ENCODE measurements at regions not wholly inside any gene's neighbourhood (a gene's known extent, or its start where the extent isn't known, plus 50 kb on each side); places are given as distances from the start of the nearest gene placed in this dataset.

DNA sequence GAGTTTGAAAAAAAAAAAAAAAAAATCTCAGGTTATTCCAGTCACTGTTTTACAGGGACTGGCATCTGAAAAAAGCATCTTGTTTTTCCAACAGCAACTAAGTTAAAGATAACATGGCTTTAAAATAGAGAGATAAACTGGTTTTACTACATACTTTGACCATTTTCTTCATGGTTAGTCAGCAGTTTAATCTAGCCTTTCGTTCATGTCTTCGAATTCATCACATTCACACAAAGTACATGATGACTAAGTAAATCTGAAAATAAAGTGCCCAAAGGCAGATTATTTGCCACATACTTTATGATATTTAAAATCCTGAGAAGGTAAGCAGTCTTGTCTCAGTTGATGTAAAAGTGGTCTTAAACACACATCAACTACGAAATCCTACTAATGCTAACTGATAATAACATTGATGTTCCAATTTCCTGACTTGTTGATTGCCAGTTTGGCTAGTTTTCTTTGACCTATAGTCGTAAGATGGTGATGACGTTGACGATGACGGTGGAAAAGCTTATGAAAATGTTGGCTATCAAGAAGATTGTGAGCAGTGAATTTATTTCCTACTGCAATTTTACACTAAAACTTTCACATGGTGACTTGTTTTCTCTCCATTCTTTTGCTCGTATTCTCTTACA is 540.5 kb upstream of the BOD1L1 start:
- no peak overlapping the region for H2BK120ac ChIP-seq (replicated peaks; ENCODE audit: low read depth, low read length)
- no peak overlapping the region for H4K5ac ChIP-seq (ENCODE audit: insufficient read length, low read depth, low read length)
- no peaks in the 10 kb centered on the region for H3K79me2 ChIP-seq (ENCODE audit: control insufficient read depth in 1 of 2, insufficient read depth in 2 of 2, low read length in 2 of 2)
- H3K27ac ChIP-seq (ENCODE audit: low read depth, low read length), result no peak overlapping the region
- H3K56ac ChIP-seq (replicated peaks; ENCODE audit: insufficient read length, low read depth, low read length), result no peak overlapping the region
- CTCF ChIA-PET (ENCODE audit: partially characterized antibody), result interaction anchor here (1.5 kb wide), 1 partner anchor 10 kb away, joined by 4 read pairs; no protein-coding TSS in a partner anchor
- no peaks in the 10 kb centered on the region for H3K79me1 ChIP-seq (ENCODE audit: low read depth, low read length)
- FAIRE-seq, result no peak
- peaks cover 0 to 6% (median 0%) of the 10 kb centered on the region in 4 experiments; a peak in 2 of 7 replicates for H3K4me1 ChIP-seq (replicated peaks in 1 of 4; ENCODE audit: control insufficient read depth in 3 of 4, insufficient read depth in 4 of 4, low read length in 3 of 4)
- POLR2A ChIA-PET (ENCODE audit: partially characterized antibody), result interaction anchor here (0.6 kb wide), 1 partner anchor 70 kb away, joined by 3 read pairs; no protein-coding TSS in a partner anchor
- no peak overlapping the region for H2BK20ac ChIP-seq (ENCODE audit: low read length)
- no peaks in the 10 kb centered on the region for H3K27me3 ChIP-seq (replicated peaks in 1 of 4; ENCODE audit: control insufficient read depth in 3 of 4, extremely low read depth in 1 of 4, insufficient read depth in 3 of 4, low read length in 3 of 4)
- no peaks in the 10 kb centered on the region for H3K36me3 ChIP-seq (ENCODE audit: control insufficient read depth in 2 of 4, insufficient read depth in 4 of 4, low read length in 3 of 4)
- no peak for DNase-seq (ENCODE audit: low read depth in 1 of 2, low spot score in 2 of 2)
- H3K18ac ChIP-seq (ENCODE audit: extremely low read depth, low read length), result no peak overlapping the region
- no peak overlapping the region for H3K4me3 ChIP-seq (ENCODE audit: extremely low read depth in 1 of 4, insufficient read depth in 2 of 4, low read depth in 3 of 4, low read length in 4 of 4)
- no peak overlapping the region for H3K4me2 ChIP-seq (ENCODE audit: insufficient read depth in 1 of 2, low read depth in 2 of 2, low read length in 2 of 2)
- H3K23me2 ChIP-seq (ENCODE audit: low read depth, low read length), result no peaks in the 10 kb centered on the region
- H3K4ac ChIP-seq (replicated peaks; ENCODE audit: insufficient read length, low read depth, low read length), result no peak overlapping the region
- H2BK12ac ChIP-seq (ENCODE audit: low read depth, low read length), result no peak overlapping the region
- H2AFZ ChIP-seq (ENCODE audit: low read length), result no peak overlapping the region
- no peak overlapping the region for H2BK15ac ChIP-seq (ENCODE audit: low read length)
- H3K23ac ChIP-seq (ENCODE audit: insufficient read length), result no peak overlapping the region
- H2BK5ac ChIP-seq (ENCODE audit: low read depth, low read length), result no peak overlapping the region
- 90% methylated on average over 8 of the region's 8 CpGs; no CpG with 5 or more reads in 1 of the 2 experiments for WGBS, 2 experiments (ENCODE audit: extremely low coverage in 1 of 2, insufficient coverage in 1 of 2, insufficient read length in 1 of 2, insufficient replicate concordance in 2 of 2, low coverage in 1 of 2, low lambda C conversion rate in 2 of 2, missing lambda C conversion rate in 1 of 2)
- H4K8ac ChIP-seq (ENCODE audit: extremely low read depth, insufficient read depth, low read length), result no peak overlapping the region
- no peaks in the 10 kb centered on the region for H4K20me1 ChIP-seq (replicated peaks in 1 of 2; ENCODE audit: control insufficient read depth in 1 of 2, insufficient read depth in 2 of 2, low read length in 2 of 2)
- no peak overlapping the region for H3K9ac ChIP-seq (replicated peaks in 1 of 4; ENCODE audit: extremely low read depth in 1 of 4, low read depth in 3 of 4, low read length in 3 of 4)
- no peak overlapping the region for H4K91ac ChIP-seq (replicated peaks; ENCODE audit: insufficient read length, low read length)
- no peak overlapping the region for H2AK5ac ChIP-seq (ENCODE audit: low read depth, low read length)
- no peak overlapping the region for H3K14ac ChIP-seq (ENCODE audit: insufficient read length)
- H3K9me3 ChIP-seq (ENCODE audit: insufficient read depth in 2 of 2, low read depth in 1 of 2, low read length in 1 of 2), result no peaks in the 10 kb centered on the region
- TF ChIP-seq BCL11A (IDR thresholded peaks at IDR 0.05; ENCODE audit: low read depth in 2 of 2, low read length in 2 of 2) (no peak), RAD21 (IDR thresholded peaks at IDR 0.05 in 1 of 2, conservative IDR thresholded peaks at IDR 0.05 in 1 of 2; ENCODE audit: low read depth in 2 of 2, low read length in 2 of 2) (no peak), KDM4A (IDR thresholded peaks at IDR 0.05; ENCODE audit: low read depth, low read length, severe bottlenecking) (no peak), GTF2F1 (IDR thresholded peaks at IDR 0.05; ENCODE audit: borderline replicate concordance, low read depth, low read length) (no peak), POLR2A (IDR thresholded peaks at IDR 0.05; ENCODE audit: control extremely low read depth in 1 of 2, low read depth in 2 of 2, low read length in 2 of 2) (no peak), SIX5 (IDR thresholded peaks at IDR 0.05; ENCODE audit: low read depth, low read length) (no peak), CHD1 (IDR thresholded peaks at IDR 0.05; ENCODE audit: low read depth, low read length) (no peak), TAF7 (optimal IDR thresholded peaks at IDR 0.05; ENCODE audit: borderline replicate concordance, low read depth, low read length) (no peak)

Measured in H1 (cell line).